ENCODE measurements at regions not wholly inside any gene's neighbourhood (a gene's known extent, or its start where the extent isn't known, plus 50 kb on each side); places are given as distances from the start of the nearest gene placed in this dataset.

DNA sequence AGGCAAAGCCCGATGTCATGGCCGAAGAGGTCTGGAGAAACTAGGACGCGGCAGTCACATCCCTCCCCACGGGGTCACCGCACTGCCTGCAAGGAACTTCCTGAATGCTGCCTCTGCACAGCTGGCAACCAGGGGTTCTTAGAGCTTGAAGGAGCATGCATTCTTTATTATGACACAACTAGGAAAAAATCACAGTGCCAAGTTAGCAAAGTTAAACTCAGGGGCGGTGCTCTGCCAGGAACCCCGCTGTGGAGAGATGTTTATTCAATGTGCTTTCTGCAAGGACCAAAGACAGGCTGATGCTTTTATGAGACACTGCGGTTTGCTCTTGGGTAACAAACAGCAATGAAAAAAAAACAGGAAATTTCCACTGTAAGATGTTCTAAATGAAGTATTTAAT is 287.3 kb upstream of the FOXQ1 start:
- TF ChIP-seq TAF1 (IDR thresholded peaks at IDR 0.05; ENCODE audit: borderline replicate concordance, insufficient read depth, low read length) (no peak), POLR2AphosphoS5 (IDR thresholded peaks at IDR 0.05; ENCODE audit: low read depth, low read length) (no peak), FOXP2 (optimal IDR thresholded peaks at IDR 0.05; ENCODE audit: borderline replicate concordance, extremely low read depth, extremely low read length, insufficient read depth) (no peak)
